ENCODE measurements at regions not wholly inside any gene's neighbourhood (a gene's known extent, or its start where the extent isn't known, plus 50 kb on each side); places are given as distances from the start of the nearest gene placed in this dataset.

- TF ChIP-seq KAT8 (IDR thresholded peaks at IDR 0.05; ENCODE audit: low read depth) (no peak), NRF1 (conservative IDR thresholded peaks at IDR 0.05 in 1 of 2, IDR thresholded peaks at IDR 0.05 in 1 of 2) (no peak), HINFP (tag; conservative IDR thresholded peaks at IDR 0.05; ENCODE audit: low read depth) (no peak), BDP1 (IDR thresholded peaks at IDR 0.05; ENCODE audit: insufficient read depth, insufficient read length) (no peak), HMGN3 (IDR thresholded peaks at IDR 0.05; ENCODE audit: borderline replicate concordance, extremely low read depth, insufficient read length, low read depth, low read length) (no peak)
These were observed 268.5 kb downstream of the HAUS1 start (continued) for GRCh38 chr18:46372670-46373069.

GRCh38 chr18:46373131-46373530, 268.9 kb downstream of the HAUS1 start:
- CTCF ChIA-PET (ENCODE audit: low intra/inter-chr PET ratio): no interaction called here
- no peaks in the 10 kb centered on the region for H3K9me1 ChIP-seq (ENCODE audit: control insufficient read depth, insufficient read depth, low read length)
- TF ChIP-seq POLR2H (tag; IDR thresholded peaks at IDR 0.05; ENCODE audit: low read depth) (no peak), MED1 (CRISPR knock-in tag; IDR thresholded peaks at IDR 0.05; ENCODE audit: borderline replicate concordance) (no peak), STAT6 (CRISPR knock-in tag; IDR thresholded peaks at IDR 0.05) (no peak), STAG1 (CRISPR knock-in tag; IDR thresholded peaks at IDR 0.05; ENCODE audit: borderline replicate concordance) (no peak), SIX5 (IDR thresholded peaks at IDR 0.05; ENCODE audit: borderline replicate concordance in 1 of 2, insufficient read depth in 1 of 2, low read depth in 1 of 2, low read length in 2 of 2) (no peak), TGIF2 (CRISPR knock-in tag; IDR thresholded peaks at IDR 0.05) (no peak), POLR2A (conservative IDR thresholded peaks at IDR 0.05) (no peak), MXI1 (IDR thresholded peaks at IDR 0.05; ENCODE audit: low read depth, low read length) (no peak), CAMTA2 (CRISPR knock-in tag; conservative IDR thresholded peaks at IDR 0.05) (no peak), CHCHD3 (CRISPR knock-in tag; IDR thresholded peaks at IDR 0.05) (no peak), RUNX1 (IDR thresholded peaks at IDR 0.05; ENCODE audit: low read depth) (no peak), JUN (IDR thresholded peaks at IDR 0.05; ENCODE audit: borderline replicate concordance, low read depth, low read length) (no peak), JUN (CRISPR knock-in tag; IDR thresholded peaks at IDR 0.05; ENCODE audit: borderline replicate concordance) (no peak), MYNN (IDR thresholded peaks at IDR 0.05) (no peak), MYNN (CRISPR knock-in tag; IDR thresholded peaks at IDR 0.05) (no peak), FOXJ2 (tag; IDR thresholded peaks at IDR 0.05) (no peak)

More at GRCh38 chr18:46373131-46373530, 268.9 kb downstream of the HAUS1 start:
- Histone ChIP-seq H2AFZ (ENCODE audit: low read depth, low read length) (no peak overlapping the region), H3K4me1 (replicated peaks in 1 of 2; ENCODE audit: control insufficient read depth in 2 of 2, insufficient read depth in 2 of 2, low read length in 2 of 2) (no peaks in the 10 kb centered on the region; a peak in 1 of 5 replicates), H3K4me2 (ENCODE audit: insufficient read depth, low read length) (no peak overlapping the region), H3K27ac (ENCODE audit: extremely low read depth, low read depth, low read length) (no peak overlapping the region), H3K9me3 (replicated peaks; ENCODE audit: control insufficient read depth, insufficient read depth, low read depth, low read length) (no peaks in the 10 kb centered on the region), H4K20me1 (replicated peaks; ENCODE audit: control insufficient read depth, insufficient read depth, low read length) (no peaks in the 10 kb centered on the region; the same call in 1 of the 2 replicates), H3K4me3 (no peak overlapping the region), H3K9ac (ENCODE audit: insufficient read depth in 1 of 2, low read depth in 2 of 2, low read length in 2 of 2) (no peak overlapping the region), H3K79me2 (ENCODE audit: control insufficient read depth, insufficient read depth, low read length) (no peaks in the 10 kb centered on the region), H3K36me3 (ENCODE audit: control insufficient read depth, insufficient read depth, low read length) (no peaks in the 10 kb centered on the region), H3K27me3 (ENCODE audit: control insufficient read depth in 2 of 2, insufficient read depth in 2 of 2, low read length in 2 of 2) (no peaks in the 10 kb centered on the region; a peak in 1 of 5 replicates)
- ATAC-seq (no peak), FAIRE-seq (no peak), DNase-seq (ENCODE audit: extremely low read depth in 1 of 4, low spot score in 3 of 4) (no peak)
- POLR2A ChIA-PET: no interaction called here
- BruUV-seq (replicated peaks): no TSS peak
- in situ Hi-C loops (cut with MboI) (no loop called here), intact Hi-C loops (cut with micrococcal nuclease) (no loop called here)
- 0% methylated on average over 2 of the region's 2 CpGs for whole genome bisulfite sequencing (ENCODE audit: insufficient coverage, low coverage, missing lambda C conversion rate)
